Inflammatory macrophage (primary cell): ENCODE measurements at regions not wholly inside any gene's neighbourhood (a gene's known extent, or its start where the extent isn't known, plus 50 kb on each side); places are given as distances from the start of the nearest gene placed in this dataset.

ENCODE experiments used
- DNase-seq, 2 donors: peaks; one replicate each; pipeline ENCODE4 v3.0.0-alpha.2; 2020 to 2022

DNA sequence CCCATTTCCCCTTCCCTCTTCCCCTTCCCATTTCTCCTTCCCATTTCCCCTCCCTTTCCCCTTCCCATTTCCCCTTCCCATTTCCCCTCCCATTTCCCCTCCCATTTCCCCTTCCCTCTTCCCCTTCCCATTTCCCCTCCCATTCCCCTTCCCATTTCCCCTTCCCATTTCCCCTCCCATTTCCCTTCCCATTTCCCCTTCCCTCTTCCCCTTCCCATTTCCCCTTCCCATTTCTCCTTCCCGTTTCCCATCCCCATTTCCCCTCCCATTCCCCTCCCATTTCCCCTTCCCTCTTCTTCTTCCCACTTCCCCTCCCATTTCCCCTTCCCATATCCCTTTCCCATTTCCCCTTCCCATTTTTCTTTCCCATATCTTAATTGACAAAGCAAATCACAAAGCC, 109.0 kb downstream of the OLFM1 start:
- DNase-seq: no peak

GRCh38 chr9:135198144-135198543, 110.7 kb downstream of the OLFM1 start:
- no peak for DNase-seq

DNA sequence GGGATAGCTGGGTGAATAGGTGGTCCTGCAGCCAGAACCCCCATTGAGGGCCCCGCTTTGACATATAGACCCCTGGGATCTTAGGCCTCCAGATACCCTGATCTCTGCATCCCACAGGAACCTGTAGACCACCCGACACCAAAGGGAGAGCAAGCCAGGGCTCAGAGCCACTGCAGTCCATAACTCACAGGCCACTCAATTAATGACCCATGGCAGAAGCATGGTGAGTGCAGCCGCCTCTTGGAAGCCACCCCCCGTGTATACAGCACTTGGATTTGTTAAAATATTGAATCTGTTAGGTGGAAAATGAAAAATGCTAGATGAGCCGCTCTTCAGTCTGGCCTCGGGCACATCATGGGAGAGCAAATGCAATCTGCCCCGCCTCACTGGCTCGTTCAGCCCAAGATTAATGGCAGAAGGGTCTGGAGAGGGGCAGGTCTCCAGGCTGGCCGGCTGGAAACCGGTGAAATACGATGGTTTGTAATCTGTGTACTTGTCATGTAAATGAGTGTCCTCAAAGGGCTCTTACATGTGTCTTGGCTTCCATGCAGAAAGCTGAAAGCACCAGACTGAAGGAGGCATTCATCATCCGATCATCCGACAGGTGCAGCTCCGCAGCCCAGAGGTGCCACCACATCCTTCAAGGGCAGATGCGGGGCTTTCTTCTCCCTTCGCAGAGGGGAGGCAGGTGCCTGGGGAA, 111.3 kb downstream of the OLFM1 start:
- no peak for DNase-seq

DNA sequence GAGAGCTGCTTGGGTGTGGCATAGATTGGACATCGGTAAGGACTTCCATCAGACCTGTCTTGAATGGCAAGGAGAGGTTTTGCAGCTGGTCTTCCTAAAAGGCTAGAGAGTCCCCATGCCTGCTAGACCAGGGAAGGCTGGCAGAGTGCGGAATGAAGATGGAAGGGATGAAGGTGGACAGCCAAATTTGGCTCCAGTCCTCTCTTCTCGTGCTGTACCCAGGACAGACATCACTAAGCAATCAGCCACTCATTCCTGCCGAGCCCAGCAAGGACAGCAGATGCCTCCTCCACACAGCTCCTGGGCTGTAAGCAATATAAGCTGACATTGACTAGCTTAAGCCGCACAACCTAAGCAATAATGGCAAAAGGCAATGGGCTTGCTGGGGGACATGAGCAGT, 112.0 kb downstream of the OLFM1 start:
- DNase-seq: no peak

- DNase-seq: no peak
These were observed 114.2 kb downstream of the OLFM1 start for GRCh38 chr9:135201711-135202110.

- no peak for DNase-seq
These were observed 116.7 kb downstream of the OLFM1 start for GRCh38 chr9:135204177-135204576.

DNA sequence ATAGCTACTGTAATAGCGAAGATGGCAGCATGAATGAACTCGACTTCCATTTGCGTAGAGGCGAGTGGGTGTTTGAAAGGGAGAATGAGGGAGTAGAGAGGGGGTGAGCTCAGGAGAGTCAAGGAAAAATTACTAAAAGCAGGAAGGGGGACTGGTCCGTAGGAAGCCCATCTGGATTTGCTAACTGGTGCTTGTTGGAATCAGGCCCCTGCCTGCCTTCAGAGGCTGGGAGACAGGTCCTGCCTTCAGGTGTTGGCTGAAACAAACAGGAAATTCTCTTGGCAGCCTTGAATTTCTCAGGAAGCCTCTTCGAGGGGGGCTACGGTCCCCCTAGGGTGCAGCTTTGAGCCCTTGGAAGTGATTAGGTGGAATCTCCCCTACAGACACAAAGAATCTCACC, 121.7 kb downstream of the OLFM1 start:
- no peak for DNase-seq

DNA sequence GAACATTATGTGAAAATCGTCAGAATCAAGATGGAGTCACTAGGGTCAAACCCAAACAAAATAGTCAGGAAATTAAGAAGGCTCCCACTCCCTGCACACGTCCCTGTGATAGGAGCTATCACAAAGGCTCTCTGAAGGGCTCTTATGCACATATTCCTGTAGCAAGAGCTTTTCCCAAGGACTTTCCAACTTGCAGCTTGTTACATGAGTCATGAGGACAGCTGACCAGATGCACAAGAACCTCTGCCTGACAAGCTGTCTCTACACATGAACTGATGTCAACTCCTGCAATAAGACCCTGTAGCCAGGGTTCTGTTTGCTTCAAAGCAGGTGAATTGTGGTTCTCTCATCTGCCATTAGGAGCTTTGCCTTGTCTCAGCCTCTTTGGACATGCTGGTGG, 122.4 kb downstream of the OLFM1 start:
- DNase-seq: no peak

DNA sequence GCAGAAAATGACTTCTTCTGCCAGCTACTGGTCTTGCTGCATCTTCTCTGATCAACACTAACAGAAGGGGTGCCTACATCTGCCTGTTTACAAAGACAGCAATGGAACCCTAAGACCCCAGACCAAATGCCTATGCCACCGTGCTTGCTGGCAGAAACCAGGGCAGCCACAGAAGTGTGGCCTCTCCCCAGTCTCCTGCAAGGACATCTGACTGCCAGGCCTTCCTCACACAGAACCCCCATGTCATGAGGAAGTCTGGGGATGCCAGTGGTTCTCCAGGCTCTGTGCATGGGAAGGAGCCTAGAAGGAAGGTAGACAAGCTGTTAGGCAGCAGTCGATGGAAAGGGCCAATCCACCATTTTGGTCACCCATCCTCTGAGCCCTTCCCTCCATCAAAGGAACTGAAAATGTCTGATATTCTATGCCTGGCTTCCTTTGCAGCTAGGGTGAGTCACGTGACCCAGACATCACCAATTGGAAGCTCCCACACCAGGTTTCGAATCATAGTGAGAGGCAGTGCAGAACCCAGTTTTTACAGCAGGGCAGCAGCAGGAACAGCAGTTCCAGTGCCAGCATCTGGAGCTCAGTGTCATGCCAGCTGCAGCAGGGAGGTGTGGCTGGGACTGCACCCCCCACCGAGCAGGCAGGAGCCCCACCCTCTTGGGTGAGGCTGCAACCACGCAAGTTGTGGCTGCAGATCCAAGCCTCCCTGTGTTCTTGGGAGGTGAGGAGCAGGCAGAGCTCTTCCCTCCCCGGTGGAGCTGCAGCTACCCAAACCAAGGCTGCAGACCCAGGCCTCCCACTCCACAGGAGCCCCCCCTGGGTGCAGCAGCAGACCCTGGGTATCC, 123.4 kb downstream of the OLFM1 start:
- DNase-seq: no peak

DNA sequence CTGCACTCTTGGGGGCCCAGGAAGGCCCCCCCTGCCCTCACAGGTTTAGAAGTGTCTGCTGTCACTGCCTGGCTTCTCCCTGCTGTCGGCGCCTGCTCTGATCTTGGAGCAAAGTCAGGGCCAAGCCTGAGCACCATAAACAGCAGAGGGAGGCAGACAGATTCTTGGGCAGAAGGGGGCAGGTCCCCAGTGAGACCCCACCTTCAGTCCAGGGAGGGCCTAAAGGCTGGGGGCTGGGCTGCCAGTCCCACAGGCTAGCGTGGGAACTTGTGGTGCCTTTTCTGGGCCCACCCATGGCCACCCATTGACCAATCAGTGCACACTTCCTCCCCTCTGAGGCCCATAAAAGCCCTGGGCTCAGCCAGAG, 124.0 kb downstream of the OLFM1 start:
- no peak for DNase-seq

DNA sequence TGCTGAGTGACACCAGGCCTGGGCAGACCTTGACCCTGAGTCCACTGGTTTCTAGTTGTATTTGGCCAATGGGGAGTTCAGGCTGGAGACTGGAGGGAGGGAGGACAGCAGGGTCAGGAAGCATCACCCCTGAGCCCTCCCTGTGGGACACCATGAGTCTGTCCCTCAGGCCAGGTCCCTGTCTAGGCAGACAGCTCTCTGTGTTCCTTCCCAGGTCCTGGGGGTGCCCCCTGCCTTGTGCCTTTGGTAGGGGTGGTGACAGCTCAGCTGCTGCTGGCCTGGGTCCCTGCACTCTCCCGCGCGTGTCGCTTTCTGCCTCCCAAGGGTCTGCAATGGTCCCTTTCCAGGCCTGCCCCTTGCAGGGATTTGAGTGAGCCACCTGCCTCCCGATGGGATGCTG, 125.5 kb downstream of the OLFM1 start:
- DNase-seq: no peak

DNA sequence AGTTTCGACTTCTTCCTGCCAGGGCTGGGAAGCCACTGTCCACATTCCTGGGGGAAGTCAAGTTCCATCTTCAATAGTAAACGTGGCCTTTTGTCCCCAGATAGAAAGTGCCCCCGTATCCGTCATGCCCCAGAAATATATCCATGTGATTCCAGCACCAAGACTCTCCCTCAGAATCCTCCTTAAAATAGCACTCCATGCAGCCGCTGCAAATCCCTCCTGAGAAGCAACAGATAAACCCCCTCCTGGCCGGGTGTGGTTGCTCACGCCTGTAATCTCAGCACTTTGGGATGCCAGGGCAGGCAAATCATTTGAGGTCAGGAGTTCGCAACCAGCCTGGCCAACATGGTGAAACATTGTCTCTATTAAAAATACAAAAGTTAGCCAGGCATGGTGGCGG, 126.1 kb downstream of the OLFM1 start:
- no peak for DNase-seq

DNA sequence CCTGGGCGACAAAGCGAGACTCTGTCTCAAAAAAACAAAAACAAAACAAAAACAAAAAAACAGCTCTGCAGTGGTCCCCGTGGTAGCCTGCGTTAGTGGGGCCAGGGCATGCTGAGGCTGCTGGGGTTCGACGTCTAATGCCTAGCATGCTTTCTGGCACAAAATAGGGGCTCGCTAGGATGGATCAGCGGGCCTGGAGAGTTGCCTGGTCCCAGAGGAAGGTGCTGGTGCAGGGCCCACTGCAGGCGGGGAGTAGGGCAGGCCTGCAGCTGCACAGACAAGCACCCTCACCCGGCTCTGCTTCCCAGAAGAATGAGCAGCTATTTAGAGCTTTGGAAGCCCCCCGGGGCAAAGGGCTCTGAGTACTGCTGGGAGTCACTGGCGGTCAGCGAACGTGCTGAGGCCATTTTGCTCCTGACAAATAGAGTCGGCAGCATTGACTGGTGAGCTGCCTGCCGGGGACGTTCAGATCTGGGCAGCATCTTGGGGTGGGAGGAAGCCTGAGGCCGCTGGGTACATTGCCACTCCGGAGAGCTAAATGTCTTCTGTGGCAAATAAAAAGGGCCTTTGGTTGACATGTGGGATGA, 126.7 kb downstream of the OLFM1 start:
- no peak for DNase-seq

- DNase-seq: no peak
These were observed 127.2 kb downstream of the OLFM1 start for GRCh38 chr9:135214706-135215105.

GRCh38 chr9:135215571-135216161, 128.2 kb downstream of the OLFM1 start:
- DNase-seq: no peak

- no peak for DNase-seq
These were observed 128.8 kb downstream of the OLFM1 start for GRCh38 chr9:135216236-135216635.

DNA sequence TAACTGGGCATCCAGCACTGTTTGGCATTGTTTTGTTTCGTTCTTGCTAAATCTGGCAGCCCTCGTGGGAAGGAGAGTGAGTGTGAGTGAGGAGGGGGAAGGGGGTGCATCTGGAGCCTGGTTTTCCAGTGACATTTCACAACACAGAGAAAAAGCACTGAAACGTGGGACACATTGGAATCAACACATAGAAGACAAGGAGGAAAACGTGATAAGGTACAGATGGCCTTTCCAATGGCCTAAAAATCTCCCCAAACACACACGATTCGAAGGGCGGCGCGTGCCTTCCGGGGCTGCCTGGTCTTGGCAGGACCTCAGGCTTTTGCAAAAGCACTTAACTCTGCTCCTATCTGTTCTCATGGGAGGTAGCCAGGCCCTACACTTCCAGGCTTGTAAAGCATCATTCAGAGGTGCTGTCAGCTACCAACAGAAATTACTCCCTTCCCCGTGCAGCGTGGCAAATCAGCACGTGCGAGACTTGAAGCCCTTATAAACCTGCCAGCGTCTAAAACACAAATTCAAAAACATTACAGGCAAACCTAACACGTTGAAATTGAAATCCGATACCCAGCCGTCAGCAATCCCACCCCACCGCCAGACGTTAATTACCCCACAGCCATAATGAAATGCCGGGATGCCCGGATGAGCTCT, 129.4 kb downstream of the OLFM1 start:
- no peak for DNase-seq

GRCh38 chr9:135217836-135218235, 130.4 kb downstream of the OLFM1 start:
- DNase-seq: no peak

GRCh38 chr9:135218331-135219225, 131.1 kb downstream of the OLFM1 start:
- DNase-seq: peak in 1 of 2 donors; percentile 2

DNA sequence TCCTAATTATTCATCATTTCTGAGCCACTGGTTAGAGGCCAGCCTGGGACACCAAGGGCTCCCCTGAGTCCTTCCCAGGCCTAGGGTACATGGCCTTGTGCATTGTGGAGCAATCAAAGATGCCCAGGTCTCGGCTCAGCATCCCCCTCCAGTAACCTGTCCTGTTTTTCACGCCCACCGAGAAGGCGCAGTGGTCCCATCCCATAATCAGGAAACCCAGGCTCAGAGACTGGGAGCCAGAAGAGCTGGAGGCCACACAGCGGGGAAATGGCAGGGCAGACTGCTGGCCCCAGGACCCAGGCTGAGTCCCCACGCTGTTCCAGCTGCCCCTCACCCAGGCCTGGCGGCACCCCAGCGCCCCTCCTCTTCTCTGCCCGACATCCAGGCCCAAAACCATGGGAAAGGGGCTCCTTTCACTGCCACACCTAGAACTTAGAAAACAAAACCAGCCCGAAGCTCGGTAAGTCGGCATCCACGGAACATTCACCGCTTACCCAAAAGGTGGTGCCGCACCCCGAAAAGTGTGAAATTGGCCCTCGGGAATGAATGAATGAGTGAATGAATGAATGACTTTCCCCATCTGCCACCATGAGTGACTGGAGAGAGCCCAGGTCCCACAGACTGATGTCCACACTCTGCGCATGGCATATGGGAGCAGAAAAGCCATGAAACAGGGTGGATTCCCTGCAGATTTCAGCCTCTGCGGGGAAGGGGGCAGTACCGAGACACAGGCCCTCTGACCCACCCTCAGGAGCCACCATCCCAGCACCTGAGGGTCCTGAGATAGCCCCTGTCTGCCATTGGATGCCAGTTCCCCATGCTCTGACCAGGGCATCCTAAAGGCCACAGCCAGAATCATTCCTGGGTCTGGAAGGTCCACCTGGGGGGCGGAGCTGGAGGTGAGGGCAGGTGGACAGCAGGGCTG, 132.5 kb downstream of the OLFM1 start:
- DNase-seq: no peak
